Head of caudate nucleus (tissue), 42 donors: ENCODE measurements at regions not wholly inside any gene's neighbourhood (a gene's known extent, or its start where the extent isn't known, plus 50 kb on each side); places are given as distances from the start of the nearest gene placed in this dataset.
A peak's percentile ranks its signal among the peaks of the same experiment; 100 is the strongest.

Source experiments
- DNase-seq, 42 donors: peaks; one replicate each; pipeline versions ENCODE4 v3.0.0 to v3.0.0-alpha.2; 2020 to 2021; ENCODE audit warnings: mixed read lengths in 7 of 42
- intact Hi-C: fragments of 100-400 bp; cut with DNase I; formaldehyde crosslinking; loops from one replicate; pipeline ENCODE4 v1.15.0; 2022

GRCh38 chr1:232557502-232558191 lies 72.3 kb downstream of the SIPA1L2 start:
- DNase-seq: no peak
- intact Hi-C loops: no loop called here

GRCh38 chr1:232557096-232557495 lies 72.8 kb downstream of the SIPA1L2 start:
- no peak for DNase-seq
- intact Hi-C loops: no loop called here

GRCh38 chr1:232556351-232556750 lies 73.6 kb downstream of the SIPA1L2 start:
- intact Hi-C loops: no loop called here
- no peak for DNase-seq

- no peak for DNase-seq
- intact Hi-C loops: no loop called here
Measured at GRCh38 chr1:232555494-232556210, 74.3 kb downstream of the SIPA1L2 start.

GRCh38 chr1:232554409-232554808 lies 75.5 kb downstream of the SIPA1L2 start:
- intact Hi-C loops: no loop called here
- DNase-seq: no peak

GRCh38 chr1:232553809-232554208 lies 76.1 kb downstream of the SIPA1L2 start:
- intact Hi-C loops: no loop called here
- no peak for DNase-seq

GRCh38 chr1:232553050-232553754 lies 76.7 kb downstream of the SIPA1L2 start:
- DNase-seq: no peak
- intact Hi-C loops: no loop called here

- intact Hi-C loops: no loop called here
- no peak for DNase-seq
Measured at GRCh38 chr1:232551386-232551785, 78.5 kb downstream of the SIPA1L2 start.

- intact Hi-C loops: no loop called here
- DNase-seq: no peak
Measured at GRCh38 chr1:232550007-232550406, 79.9 kb downstream of the SIPA1L2 start.

GRCh38 chr1:232548691-232549090 lies 81.2 kb downstream of the SIPA1L2 start:
- DNase-seq: peak in 1 of 42 donors; percentile 34
- intact Hi-C loops: no loop called here

- DNase-seq: peak in 1 of 42 donors; percentile 27
- intact Hi-C loops: no loop called here
Measured at GRCh38 chr1:232547938-232548484, 81.9 kb downstream of the SIPA1L2 start.

- intact Hi-C loops: no loop called here
Measured at GRCh38 chr1:232542633-232543593, 87.0 kb downstream of the SIPA1L2 start.

GRCh38 chr1:232538943-232539302 lies 91.0 kb downstream of the SIPA1L2 start:
- peak in 1 of 42 donors; percentile 22 for DNase-seq
- intact Hi-C loops: no loop called here

More at GRCh38 chr1:232542633-232543593, 87.0 kb downstream of the SIPA1L2 start:
- no peak for DNase-seq

- intact Hi-C loops: no loop called here
Measured at GRCh38 chr1:232538224-232538942, 91.5 kb downstream of the SIPA1L2 start.

GRCh38 chr1:232534552-232535517 lies 95.1 kb downstream of the SIPA1L2 start:
- intact Hi-C loops: no loop called here
- peak in 1 of 42 donors; percentile 38 for DNase-seq

More at GRCh38 chr1:232538224-232538942, 91.5 kb downstream of the SIPA1L2 start:
- DNase-seq: peak in 21 of 42 donors; percentile 11 to 70 (median 40)

GRCh38 chr1:232533328-232533727 lies 96.6 kb downstream of the SIPA1L2 start:
- intact Hi-C loops: no loop called here

GRCh38 chr1:232532901-232533300 lies 97.0 kb downstream of the SIPA1L2 start:
- DNase-seq: peak in 1 of 42 donors; percentile 29
- intact Hi-C loops: no loop called here

More at GRCh38 chr1:232533328-232533727, 96.6 kb downstream of the SIPA1L2 start:
- DNase-seq: no peak
